Stimulated activated naive CD4-positive, alpha-beta T cell (primary cell): ENCODE measurements at regions not wholly inside any gene's neighbourhood (a gene's known extent, or its start where the extent isn't known, plus 50 kb on each side); places are given as distances from the start of the nearest gene placed in this dataset.
"Not testable (repeated sequence)": the region's sequence is repeated elsewhere in the genome, so short reads cannot be mapped to it uniquely, and the experiment has no call there.

Source experiments
- DNase-seq, 6 experiments: peaks; one replicate each; lab custom pipeline; 2025; lab: John Stamatoyannopoulos, UW

DNA sequence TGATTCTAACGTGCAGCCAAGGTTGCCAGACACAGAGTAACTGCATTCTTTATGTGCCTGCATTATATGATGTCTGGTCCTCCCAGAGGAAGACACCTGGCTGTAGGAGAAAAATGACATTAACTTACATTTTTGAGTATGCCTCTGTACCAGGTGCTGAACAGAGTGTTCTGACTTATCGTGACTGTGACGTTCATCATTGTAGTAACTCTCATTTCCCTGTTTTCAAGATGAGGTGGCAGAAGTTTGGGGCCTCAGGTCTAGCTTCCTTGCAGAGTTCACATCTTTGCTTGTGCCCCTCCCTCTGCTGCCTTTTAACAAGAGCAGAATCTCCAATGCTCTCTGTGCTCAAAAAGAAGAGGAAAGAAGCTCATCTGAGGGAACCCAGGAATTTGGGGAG, 488.0 kb downstream of the AJAP1 start:
- no peak for DNase-seq

DNA sequence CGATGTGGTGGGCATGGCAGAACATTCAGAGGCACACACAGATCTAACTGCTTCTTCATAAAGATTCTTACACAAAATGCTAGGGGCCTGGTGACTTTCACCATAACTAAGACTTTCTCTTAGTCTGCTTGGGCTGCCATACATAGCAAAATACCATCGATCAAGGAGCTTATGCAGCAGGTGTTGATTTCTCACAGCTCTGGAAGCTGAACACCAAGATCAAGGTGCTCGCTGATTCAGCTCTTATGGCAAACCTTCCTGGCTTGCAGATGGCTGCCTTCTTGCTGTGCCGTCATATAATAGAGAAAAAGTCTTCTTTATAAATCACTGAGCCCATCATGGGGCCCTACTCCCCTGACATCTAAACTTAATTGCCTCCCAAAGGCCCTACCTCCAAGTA, 487.3 kb downstream of the AJAP1 start:
- no peak for DNase-seq

DNA sequence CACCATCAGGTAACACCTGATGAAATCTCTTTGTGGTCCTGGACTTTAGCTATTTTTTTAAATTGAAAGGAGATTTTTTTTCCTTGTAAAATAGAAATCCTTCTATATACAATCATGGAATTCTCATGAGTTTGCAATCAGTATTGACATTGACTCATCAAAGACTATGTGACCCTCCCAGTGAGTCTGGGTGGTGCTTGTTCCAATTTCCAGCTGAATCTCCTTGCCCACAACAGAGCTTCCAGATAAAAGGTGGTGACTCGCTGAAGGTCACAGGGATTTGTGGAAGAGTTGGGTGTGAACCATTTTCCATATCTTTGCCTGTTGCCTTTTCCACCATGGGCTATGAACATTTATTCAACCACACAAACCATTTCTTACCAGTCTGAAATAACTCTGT, 486.6 kb downstream of the AJAP1 start:
- no peak for DNase-seq

DNA sequence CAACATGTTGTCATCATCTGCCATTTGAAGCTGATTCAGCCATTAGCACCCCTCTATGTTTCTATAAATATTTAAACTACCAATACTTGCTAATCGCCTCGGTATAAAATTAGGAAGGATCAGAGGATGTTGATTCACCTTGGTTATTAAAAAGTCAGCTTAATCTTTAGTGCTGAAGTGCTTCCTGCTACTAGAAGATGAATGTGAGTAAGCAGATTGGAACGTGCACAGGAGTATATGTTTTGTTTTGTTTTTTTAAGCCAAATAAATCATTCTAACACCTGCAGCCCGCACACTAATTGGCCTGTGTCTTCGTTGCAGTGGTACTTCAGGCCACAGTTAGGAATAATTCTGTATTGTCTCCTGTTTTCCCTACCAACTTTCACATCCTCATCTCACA, 485.7 kb downstream of the AJAP1 start:
- no peak for DNase-seq

DNA sequence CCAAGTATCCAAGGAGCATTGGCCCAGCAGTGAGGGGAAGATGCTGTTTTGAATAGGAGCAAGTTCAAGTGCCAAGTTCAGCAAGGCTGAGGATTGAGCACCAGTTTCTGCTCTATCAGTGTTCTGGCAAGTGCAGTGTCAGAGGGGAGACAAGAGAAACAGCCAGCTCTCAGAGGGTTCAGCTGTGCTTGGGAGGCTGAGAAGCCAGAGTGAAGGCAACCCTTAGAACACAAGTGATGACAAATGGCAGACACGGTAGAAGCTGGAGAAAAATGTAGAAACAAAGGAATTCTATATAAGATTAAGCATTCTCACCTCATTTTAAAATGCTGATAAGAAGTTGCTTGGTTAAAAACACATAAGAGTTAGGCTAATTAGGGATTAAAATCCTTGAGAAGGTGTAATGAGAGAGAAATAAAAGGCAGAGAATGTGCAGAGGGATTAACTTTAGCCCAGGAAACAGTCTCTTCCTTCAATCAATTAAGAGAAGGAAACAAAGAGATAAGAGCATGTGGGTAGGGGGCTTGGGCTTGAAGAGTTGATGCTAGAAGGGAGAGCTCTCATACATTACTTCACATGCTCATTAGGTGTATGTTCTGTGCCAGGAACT, 475.4 kb downstream of the AJAP1 start:
- DNase-seq, result no peak

DNA sequence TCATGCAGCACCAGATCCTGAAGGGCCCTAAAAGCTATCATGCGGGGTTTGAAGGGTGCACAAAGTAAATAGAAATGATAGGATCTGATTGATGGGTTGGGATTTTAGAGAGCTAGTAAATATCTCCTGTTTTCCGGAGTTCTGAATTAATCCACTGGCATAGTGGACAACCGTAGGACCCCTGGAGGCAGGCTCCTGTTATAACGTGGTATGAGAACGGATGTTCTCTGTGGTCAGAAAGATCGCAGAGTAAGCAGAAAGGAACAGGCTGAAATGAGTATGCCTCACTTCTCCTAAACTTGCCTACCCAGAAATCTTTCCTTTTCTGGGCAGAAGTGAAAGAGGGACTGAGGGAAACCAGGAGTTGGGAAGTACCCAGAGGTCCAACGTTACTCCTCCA, 470.8 kb downstream of the AJAP1 start:
- no peak for DNase-seq

DNA sequence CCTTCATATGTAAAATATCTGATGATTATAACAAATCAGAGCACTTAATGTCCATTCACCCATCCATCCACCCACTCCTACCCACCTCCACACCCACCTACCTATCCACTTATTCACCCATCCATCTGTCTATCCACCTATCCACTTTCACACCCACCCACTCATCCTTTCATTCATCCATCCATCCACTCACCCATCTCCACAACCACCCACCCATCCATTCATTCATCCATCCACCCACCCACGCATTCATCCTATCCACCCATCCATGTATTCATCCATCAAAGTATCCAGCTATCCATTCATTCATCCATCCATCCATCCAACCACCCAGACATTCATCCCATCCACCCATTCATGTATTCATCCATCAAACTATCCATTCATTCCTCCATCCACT, 466.1 kb downstream of the AJAP1 start:
- no peak for DNase-seq

DNA sequence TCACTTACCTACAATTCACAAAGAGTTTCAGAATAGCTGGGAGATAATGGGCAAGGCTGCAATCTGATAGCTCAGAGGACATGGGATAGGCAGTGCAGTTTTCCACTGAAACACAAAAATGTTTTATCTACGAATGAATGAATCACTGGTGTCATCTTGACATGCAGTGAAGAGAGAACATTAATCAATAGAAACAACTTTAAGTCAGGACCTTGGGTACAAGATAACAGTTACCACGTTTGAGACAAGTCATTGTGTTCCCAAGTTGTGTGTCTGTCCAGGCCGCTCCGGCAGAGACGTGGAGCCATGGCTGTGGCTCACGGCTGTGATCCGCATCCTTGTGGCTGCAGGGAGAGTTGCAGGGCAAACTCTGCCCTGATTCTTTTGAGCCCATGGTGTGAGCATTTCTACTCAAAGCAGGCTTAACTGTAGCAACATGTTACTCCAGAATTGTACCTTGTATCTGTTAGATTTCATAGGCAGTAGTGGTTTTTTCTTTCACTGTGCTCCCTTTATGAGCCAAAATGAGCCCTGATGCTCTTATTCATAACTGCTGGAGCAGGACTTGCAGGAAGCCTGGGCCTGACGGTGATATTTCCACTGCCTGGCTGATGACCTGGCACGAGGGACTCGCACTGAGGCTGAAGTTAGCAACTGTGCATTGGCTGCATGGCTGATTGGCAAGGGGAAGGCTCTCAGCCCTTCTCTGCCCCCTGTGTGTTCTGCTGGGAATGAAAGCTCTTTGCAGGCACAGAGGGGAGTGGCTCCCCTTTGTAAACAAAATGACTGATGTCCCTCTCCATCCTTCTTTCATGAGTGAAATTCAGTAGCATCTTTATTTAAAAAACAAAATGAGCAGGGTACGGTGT, 465.2 kb downstream of the AJAP1 start:
- DNase-seq, result no peak

DNA sequence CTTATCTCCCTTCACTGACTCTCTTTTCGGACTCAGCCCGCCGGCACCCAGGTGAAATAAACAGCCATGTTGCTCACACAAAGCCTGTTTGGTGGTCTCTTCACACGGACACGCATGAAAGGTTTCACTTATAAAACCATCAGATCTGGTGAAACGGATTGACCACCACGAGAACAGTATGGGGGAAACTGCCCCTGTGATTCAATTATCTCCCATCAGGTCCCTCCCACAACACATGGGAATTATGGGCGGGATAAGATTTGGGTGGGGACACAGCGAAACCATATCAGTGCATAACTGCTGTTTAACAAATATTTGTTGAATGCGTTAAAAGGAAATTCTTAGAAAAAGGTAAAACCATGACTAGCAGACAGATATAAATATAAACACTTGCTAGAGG, 464.4 kb downstream of the AJAP1 start:
- DNase-seq, result not testable (repeated sequence)

DNA sequence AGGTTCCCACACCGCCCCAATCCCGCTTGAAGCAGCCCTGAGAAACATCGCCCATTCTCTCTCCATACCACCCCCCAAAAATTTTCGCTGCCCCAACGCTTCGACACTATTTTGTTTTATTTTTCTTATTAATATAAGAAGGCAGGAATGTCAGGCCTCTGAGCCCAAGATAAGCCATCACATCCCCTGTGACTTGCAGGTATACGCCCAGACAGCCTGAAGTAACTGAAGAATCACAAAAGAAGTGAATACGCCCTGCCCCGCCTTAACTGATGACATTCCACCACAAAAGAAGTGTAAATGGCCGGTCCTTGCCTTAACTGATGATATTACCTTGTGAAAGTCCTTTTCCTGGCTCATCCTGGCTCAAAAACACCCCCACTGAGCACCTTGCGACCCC, 463.9 kb downstream of the AJAP1 start:
- DNase-seq, result not testable (repeated sequence)

DNA sequence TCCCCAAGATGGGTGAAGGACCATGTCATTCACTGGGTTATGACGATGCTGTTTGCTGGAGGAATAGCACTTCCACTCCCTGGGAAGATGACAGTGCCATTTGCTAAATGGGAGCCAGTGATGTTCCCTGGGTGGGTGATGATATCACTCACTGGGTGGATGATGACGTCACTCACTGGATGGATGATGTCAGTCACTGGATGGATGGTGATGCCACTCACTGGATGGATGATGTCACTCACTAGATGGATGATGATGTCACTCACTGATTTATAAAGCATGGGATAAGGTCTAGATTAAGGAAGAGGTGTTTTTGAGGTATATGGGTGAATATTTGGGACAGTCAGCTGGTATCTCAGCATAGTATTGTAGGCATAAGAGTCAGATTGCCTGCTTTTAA, 457.2 kb downstream of the AJAP1 start:
- no peak for DNase-seq

DNA sequence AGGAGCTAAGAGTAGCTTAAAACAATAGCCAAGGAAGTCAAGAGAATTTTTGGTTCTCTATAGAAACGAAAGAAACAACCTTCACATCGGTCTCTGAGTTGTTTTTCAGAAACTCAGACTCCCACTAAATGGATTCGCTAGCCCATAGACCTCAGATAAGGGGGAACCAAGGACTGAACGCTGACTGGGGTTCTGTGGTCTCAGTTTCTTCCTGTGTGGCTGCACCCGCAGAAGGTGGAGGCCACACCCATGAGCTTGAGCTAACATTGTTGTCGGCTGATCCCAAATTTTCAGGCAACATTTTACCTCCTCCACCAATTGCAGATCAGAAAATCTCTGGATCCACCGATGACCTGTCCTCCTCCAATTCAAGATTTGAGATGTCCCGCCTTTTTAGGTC, 456.1 kb downstream of the AJAP1 start:
- no peak for DNase-seq

DNA sequence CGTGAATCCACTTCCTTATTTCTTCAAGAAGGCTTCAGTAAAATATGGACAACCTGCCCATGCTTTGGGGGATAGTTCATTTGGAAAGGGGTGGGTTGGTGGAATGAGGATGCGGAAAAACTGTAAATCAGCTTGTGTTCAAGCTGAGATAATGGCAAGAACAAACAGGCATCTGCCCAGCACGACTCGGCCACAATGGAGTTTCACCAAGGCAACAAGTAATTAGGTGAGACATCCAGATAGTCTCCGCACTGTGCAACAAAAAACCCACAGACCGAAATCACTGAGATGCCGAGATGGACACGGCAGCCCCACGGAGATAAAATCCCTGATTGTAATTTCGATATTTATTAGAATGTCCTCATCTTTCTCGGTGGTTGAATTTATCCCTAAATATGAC, 455.2 kb downstream of the AJAP1 start:
- DNase-seq, result no peak

DNA sequence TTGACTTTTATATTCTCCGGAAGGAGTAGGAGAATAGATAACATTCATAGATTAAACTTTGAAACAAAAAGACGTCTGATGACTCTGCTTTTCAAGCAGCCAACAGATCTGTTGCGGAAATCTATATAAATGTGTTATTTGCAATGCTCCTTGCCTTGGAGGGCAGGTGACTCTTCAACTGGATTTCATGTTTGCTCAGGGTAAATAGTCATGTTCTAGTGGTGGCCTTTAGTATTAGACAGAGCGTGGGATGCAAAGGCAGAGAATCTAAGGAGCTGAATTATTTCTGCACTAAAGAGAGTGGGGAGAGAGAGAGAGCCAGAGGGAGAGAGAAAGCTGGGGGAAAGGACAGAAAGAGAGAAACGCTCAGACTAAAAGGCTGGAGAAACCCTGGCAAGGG, 454.3 kb downstream of the AJAP1 start:
- no peak for DNase-seq

DNA sequence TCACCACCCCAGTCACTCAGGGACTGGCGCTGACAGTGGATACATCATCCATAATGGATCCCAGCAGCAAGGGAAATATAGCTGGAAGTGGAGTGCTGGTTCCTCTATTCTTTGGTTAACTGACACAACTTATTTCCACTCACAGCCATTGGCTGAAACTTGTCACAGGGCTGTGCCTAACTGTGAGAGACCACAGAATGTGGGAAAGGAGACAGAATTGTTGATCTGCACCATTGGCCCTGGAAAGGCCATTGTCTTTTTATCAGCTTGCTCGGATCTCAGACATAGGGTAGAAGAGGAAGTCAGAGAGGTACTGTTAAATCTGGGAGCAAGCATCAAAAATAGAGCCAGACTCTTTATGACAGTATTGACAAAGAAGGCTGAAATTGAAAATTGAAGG, 451.3 kb downstream of the AJAP1 start:
- no peak for DNase-seq

DNA sequence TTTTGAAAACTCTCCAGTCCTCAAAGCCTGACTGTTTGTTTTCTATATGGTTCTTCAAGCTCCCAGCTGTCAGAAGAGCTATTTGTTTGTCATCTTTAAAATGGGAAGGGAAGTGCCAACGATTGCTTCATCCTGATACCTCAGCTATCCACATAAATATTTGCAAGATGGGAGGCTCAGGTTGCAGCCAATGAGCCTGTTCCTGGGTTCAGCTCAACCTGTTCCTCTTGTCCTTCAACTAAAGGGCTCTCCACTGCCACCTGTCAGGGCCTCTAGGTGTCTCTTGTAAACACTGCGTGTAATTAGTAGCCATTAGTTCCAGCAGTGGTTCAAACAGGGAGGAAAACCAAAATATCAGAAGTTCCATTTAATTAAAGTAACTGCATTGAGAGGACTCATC, 445.1 kb downstream of the AJAP1 start:
- DNase-seq, result no peak

DNA sequence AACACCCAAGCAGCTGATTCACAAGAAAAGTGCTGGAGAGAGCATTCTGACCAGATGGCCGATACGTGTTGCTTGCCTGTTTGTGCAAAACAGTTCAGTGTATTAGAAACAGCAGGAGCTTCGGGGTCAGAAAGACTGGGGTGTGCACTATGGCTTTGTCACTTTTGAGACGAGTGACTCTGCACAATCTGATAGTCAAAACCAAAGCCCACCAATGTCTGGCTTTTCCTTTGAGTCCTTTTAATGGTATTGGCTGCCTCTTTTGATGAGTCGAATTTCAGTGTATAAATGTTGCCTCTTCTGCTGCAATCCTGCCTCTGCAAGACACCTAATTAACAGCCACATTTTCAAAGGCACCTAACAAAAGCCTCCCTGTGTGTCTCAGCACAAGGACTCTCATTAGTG, 444.6 kb downstream of the AJAP1 start:
- no peak for DNase-seq

DNA sequence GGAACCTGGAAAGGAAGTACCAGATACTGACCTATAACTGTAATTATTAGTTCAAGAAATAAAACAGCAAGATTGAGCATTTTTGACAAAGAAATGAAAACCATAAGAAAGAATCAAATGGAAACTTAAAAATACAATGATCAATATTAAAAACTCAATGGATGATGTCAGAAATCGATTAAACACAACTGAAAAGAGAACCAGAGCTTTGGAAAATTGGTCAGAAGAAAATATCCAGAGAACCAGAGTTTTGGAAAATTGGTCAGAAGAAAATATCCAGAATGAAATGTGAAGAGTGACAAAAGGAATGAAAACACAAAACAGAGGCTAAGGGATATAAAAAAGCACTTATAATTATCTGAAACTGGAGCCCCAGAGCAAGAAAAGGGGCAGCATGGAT, 438.6 kb downstream of the AJAP1 start:
- no peak for DNase-seq

DNA sequence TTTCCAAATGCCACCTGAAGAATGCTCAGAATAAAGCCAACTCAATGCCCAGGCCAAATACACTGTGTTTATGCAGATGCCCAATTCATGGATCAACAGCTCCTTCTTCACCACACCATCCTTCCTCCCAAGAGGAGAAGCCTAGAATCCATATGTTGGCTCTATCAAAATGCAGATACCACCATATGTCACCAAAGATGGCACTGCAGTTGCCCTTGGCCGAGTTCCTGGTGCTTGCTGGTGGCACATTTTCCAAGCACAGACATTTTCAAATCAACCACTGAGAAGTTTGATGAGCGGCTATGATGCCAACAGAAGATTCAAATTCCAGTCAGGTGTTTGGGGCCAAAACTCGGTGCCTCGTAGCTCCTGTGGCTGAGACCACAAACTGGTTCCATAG, 430.3 kb downstream of the AJAP1 start:
- DNase-seq, result no peak

DNA sequence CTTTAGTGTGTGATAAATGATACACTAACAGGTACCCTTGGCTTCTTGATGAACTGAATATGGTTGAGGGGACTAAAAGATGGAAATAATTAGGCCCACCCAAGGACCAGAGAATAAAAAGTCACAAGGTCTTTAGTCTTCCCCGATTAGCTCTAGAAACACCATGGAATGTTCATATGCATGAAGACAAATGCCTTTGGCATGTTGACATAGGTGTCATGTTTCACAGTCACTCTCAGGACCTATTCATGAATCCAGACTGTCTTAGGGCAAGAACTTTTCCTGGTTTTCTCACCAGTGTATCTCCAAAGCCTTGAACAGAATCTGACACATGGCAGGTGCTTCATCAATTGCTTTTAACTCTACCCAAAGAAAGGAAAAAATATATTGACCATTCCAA, 412.8 kb downstream of the AJAP1 start:
- DNase-seq, result no peak

DNA sequence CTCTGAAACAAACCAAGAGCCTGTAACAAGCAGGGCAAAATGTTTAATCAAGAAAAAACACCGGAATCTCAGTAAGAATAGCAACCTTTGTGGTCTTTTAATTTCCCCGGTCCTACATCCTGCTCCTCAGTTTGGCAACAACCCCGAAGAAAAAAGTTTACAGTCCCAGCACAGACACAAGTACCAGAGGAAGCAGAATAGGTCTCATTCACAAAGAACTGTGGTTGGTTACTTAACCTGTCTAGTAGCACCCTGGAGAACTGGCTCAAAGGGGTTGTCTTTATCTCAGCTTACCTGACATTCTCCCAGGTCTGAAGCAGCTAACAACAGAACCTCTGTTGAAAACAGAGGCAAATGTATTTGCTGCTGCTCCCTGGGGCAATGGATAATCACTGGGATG, 399.3 kb downstream of the AJAP1 start:
- peak in 2 of 6 experiments; percentile 5 to 7 for DNase-seq

DNA sequence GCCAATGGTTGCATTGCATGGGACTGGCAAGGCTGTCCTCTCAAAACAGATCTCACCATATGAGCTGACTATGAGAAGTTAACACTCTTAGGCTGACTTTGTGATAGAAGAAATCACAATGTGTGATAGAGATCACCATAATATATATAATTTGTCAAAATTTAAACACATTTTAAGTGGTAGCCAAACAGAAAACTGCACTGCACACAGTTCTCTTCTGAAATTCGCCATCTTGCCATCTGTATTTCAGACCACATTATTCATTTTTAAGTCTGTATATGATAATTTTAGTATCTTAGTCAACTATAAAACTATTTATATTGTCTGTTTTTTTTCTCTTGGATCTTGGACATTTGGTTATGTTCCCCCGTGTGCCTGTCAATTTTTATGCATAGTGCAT, 374.7 kb downstream of the AJAP1 start:
- DNase-seq, result no peak

DNA sequence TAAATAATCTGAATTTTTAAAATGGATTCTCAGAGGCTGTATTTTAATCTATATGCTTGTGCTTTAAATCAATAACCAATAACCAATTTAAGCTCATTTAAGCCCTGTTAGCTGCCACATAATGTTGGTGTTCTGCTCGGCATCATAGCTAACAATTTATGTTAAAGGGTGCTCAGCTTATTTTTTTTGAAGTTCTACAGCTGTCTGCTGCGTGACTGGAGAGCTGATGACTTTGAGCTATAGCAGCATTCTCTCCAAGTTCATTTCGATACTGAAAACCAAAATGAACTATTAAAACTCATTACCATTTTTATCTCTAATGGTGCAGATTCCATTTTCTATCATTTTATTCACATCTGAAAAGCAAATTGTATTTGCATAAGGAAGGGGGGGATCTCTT, 357.8 kb downstream of the AJAP1 start:
- no peak for DNase-seq

DNA sequence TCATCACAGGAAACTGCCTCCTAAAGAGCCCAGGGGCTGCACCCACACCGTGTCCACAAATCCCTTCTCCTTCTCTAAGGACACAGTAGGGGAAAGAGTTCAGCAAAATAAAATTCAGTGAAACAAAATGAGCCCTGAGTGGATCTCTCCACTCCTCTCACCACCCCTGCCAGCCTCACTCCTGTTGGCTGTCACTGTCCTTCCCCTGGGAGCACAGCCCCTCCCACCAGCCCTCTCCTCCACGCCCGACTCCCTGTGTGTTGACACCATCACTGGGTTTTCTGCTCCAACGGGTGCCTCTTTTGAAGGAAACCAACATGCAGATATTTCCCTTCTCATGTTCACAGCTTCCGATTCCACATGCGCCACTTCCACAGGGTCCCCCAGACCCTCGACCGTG, 356.2 kb downstream of the AJAP1 start:
- DNase-seq, result no peak
